ENCODE measurements at regions not wholly inside any gene's neighbourhood (a gene's known extent, or its start where the extent isn't known, plus 50 kb on each side); places are given as distances from the start of the nearest gene placed in this dataset.
A peak's percentile ranks its signal among the peaks of the same experiment; 100 is the strongest.

- H3T11ph ChIP-seq (ENCODE audit: low read length), result no peak overlapping the region
- H3K4me2 ChIP-seq (ENCODE audit: insufficient read depth, insufficient read length, low read length), result no peak overlapping the region
- no peak overlapping the region for H2AK5ac ChIP-seq (ENCODE audit: insufficient read length, low read length)
- no peak overlapping the region for H2BK5ac ChIP-seq (ENCODE audit: insufficient read length, low read length)
- H2AFZ ChIP-seq (ENCODE audit: low read length), result no peak overlapping the region
- H2BK12ac ChIP-seq (ENCODE audit: insufficient read length, low read depth, low read length), result no peak overlapping the region
- H3K79me2 ChIP-seq (ENCODE audit: insufficient read depth, low read length), result no peaks in the 10 kb centered on the region
- H2BK120ac ChIP-seq (ENCODE audit: low read depth, low read length, poor library complexity, severe bottlenecking), result no peak overlapping the region
- Mint-ChIP-seq H3K9me3 (peaks cover 0 to 3% of the 10 kb centered on the region in 2 experiments; a peak in 2 of 5 replicates), H3K27ac (no peak overlapping the region), H3K36me3 (ENCODE audit: insufficient read depth in 1 of 3, low read depth in 3 of 3) (no peaks in the 10 kb centered on the region; a peak in 2 of 7 replicates), H3K4me1 (no peaks in the 10 kb centered on the region), H3K27me3 (ENCODE audit: low read depth) (peaks cover 1% of the 10 kb centered on the region; the same call in 1 of the 2 replicates), H3K4me3 (no peak overlapping the region)
- H2BK20ac ChIP-seq (ENCODE audit: low read depth, low read length, poor library complexity, severe bottlenecking), result no peak overlapping the region
- H3K4ac ChIP-seq (ENCODE audit: low read depth, low read length), result no peak overlapping the region
- H2BK15ac ChIP-seq (ENCODE audit: low read depth, low read length), result 0 out of 2 replicates have a peak overlapping the region, but pooled peaks have one; percentile 40
- H3K56ac ChIP-seq (ENCODE audit: insufficient read length, low read depth, low read length), result no peak overlapping the region
- TF ChIP-seq CTCF (conservative IDR thresholded peaks at IDR 0.05), result no peak
- H3K23ac ChIP-seq (ENCODE audit: insufficient read length, low read depth, low read length), result no peak overlapping the region
- H3K14ac ChIP-seq (ENCODE audit: insufficient read depth, low read length), result no peak overlapping the region
- no peak overlapping the region for H3K18ac ChIP-seq (ENCODE audit: insufficient read length, low read depth, low read length)
- no peak overlapping the region for H4K8ac ChIP-seq (replicated peaks; ENCODE audit: insufficient read length, low read depth, low read length)
- no peaks in the 10 kb centered on the region for H4K20me1 ChIP-seq (ENCODE audit: control insufficient read depth, insufficient read depth, insufficient read length)
- H4K5ac ChIP-seq (ENCODE audit: insufficient read length, low read depth, low read length), result no peak overlapping the region
- H3K23me2 ChIP-seq (ENCODE audit: insufficient read length, low read depth, low read length, poor library complexity, severe bottlenecking), result no peaks in the 10 kb centered on the region
- H3K4me1 ChIP-seq (ENCODE audit: insufficient read depth, low read length), result no peaks in the 10 kb centered on the region; the same call in none of the 2 replicates
- H3K9ac ChIP-seq (ENCODE audit: extremely low read depth, insufficient read length, low read length), result no peak overlapping the region
- H3K27me3 ChIP-seq (ENCODE audit: insufficient read depth, low read length), result no peaks in the 10 kb centered on the region
- H3K79me1 ChIP-seq (ENCODE audit: insufficient read depth, low read depth, low read length, poor library complexity, severe bottlenecking), result no peaks in the 10 kb centered on the region
- no peak for DNase-seq
- H3K9me3 ChIP-seq (ENCODE audit: control insufficient read depth, low read depth, low read length), result no peaks in the 10 kb centered on the region
- no peak overlapping the region for H3K27ac ChIP-seq (ENCODE audit: insufficient read length, low read depth, low read length)
- no CpG with 5 or more reads among the region's 2 CpGs for WGBS (ENCODE audit: extremely low coverage, insufficient read length, low lambda C conversion rate)
- H4K91ac ChIP-seq (ENCODE audit: insufficient read length, low read depth, low read length), result no peak overlapping the region
These were observed 165.6 kb upstream of the NCKAP5 start for GRCh38 chr2:133733901-133734255.
